ENCODE measurements at regions not wholly inside any gene's neighbourhood (a gene's known extent, or its start where the extent isn't known, plus 50 kb on each side); places are given as distances from the start of the nearest gene placed in this dataset.

DNA sequence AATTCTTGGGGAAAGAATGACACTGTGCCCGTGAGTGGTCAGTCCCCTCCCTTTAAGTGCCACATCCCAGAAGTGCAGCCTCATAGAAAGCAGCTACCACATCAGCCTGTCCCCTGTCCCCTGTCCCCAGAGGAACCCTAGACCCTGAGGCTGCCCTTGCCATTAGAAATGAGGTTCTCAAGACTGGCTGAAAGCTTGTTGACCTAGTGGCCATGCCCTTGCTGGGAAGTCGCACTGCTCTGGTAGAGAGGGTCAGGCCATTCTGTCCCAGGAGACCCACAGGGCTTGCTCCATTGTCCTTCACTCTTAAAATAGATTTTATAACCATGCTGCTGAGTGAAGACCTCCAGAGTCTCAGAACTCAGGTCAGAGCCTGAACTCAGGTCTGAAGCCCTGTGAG lies 184.5 kb downstream of the RGS3 start:
- TF ChIP-seq EZH2phosphoT487 (conservative IDR thresholded peaks at IDR 0.05; ENCODE audit: low read length) (no peak), CTCF (IDR thresholded peaks at IDR 0.05; ENCODE audit: insufficient read depth, low read length, poor library complexity, severe bottlenecking) (no peak)
